Type B pancreatic cell (in vitro differentiated cells): ENCODE measurements at regions not wholly inside any gene's neighbourhood (a gene's known extent, or its start where the extent isn't known, plus 50 kb on each side); places are given as distances from the start of the nearest gene placed in this dataset.

Source experiments
- DNase-seq: peaks from one replicate; pipeline ENCODE4 v3.0.0; 2021; ENCODE audit warnings: mixed read lengths; ENCODE audit not compliant: unreplicated experiment; ENCODE audit errors: extremely low spot score
- H3K27ac Mint-ChIP-seq: 2 replicates; pipeline ENCODE4 v1.8.0; 2021; ENCODE audit warnings: mild to moderate bottlenecking, mixed read lengths
- H3K27me3 Mint-ChIP-seq: 2 replicates; pipeline ENCODE4 v1.8.0; 2021; ENCODE audit warnings: mixed read lengths
- H3K36me3 Mint-ChIP-seq: 2 replicates; pipeline ENCODE4 v1.8.0; 2021; ENCODE audit warnings: mixed read lengths
- H3K4me1 Mint-ChIP-seq: one replicate; pipeline ENCODE4 v1.8.0; 2021; ENCODE audit warnings: mixed read lengths; ENCODE audit not compliant: unreplicated experiment
- H3K4me3 Mint-ChIP-seq: 2 replicates; pipeline ENCODE4 v1.8.0; 2021; ENCODE audit warnings: mild to moderate bottlenecking, mixed read lengths
- H3K9me3 Mint-ChIP-seq: 2 replicates; pipeline ENCODE4 v1.8.0; 2021; ENCODE audit warnings: mixed read lengths
- TF ChIP-seq, protein P1 (sequence below): fragments of 200-600 bp; sonication (generic); conservative IDR thresholded peaks from 2 replicates; pipeline ENCODE4 v1.5.0; 2021; ENCODE audit warnings: antibody characterized with exemption, mild to moderate bottlenecking

DNA sequence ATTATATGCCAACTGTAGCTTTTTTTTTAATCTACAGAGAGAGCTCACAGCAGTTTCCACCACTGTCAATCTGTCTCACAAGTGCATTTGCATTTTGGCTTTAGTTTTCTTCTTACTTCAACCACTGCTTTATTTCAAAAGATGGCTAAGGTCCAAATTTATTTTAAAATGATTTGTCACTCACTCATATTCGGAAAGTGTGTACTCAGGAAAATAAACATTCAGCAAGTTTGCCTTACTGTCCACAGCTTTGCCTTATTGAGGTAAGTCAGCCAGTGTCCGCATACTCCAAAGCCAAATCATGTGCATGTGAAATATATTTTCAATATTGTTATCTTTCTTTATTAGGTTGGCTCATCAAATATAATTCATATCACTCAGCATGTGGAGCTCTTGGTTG lies 240.7 kb upstream of the ARHGEF26 start:
- Mint-ChIP-seq H3K4me1 (no peaks in the 10 kb centered on the region), H3K4me3 (no peak overlapping the region), H3K9me3 (peaks cover 4% of the 10 kb centered on the region), H3K36me3 (no peaks in the 10 kb centered on the region), H3K27ac (no peak overlapping the region), H3K27me3 (no peaks in the 10 kb centered on the region)
- no peak for DNase-seq
- TF ChIP-seq, protein P1, sequence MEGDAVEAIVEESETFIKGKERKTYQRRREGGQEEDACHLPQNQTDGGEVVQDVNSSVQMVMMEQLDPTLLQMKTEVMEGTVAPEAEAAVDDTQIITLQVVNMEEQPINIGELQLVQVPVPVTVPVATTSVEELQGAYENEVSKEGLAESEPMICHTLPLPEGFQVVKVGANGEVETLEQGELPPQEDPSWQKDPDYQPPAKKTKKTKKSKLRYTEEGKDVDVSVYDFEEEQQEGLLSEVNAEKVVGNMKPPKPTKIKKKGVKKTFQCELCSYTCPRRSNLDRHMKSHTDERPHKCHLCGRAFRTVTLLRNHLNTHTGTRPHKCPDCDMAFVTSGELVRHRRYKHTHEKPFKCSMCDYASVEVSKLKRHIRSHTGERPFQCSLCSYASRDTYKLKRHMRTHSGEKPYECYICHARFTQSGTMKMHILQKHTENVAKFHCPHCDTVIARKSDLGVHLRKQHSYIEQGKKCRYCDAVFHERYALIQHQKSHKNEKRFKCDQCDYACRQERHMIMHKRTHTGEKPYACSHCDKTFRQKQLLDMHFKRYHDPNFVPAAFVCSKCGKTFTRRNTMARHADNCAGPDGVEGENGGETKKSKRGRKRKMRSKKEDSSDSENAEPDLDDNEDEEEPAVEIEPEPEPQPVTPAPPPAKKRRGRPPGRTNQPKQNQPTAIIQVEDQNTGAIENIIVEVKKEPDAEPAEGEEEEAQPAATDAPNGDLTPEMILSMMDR: no peak

DNA sequence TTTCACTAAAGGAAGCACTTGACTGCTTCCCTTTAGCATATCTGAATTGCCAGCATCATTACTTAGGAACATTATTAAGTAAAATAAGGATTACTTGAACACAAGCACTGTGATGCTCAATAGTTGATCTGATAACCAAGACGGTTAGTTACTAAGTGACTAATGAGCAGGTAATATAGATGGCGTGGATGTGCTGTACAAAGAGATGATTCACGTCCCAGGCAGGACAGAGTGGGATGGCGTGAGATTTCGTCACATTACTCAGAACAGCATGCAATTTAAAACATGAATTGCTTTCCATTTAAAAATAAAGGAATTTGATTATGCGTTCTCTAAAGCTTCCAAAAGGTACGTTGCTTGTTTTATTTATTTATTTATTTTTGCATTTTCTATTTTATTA lies 240.0 kb upstream of the ARHGEF26 start:
- H3K9me3 Mint-ChIP-seq: peaks cover under 1% of the 10 kb centered on the region
- H3K36me3 Mint-ChIP-seq: no peaks in the 10 kb centered on the region
- no peaks in the 10 kb centered on the region for H3K4me1 Mint-ChIP-seq
- no peak for DNase-seq
- TF ChIP-seq, protein P1: no peak
- H3K27ac Mint-ChIP-seq: no peak overlapping the region
- H3K4me3 Mint-ChIP-seq: no peak overlapping the region
- no peaks in the 10 kb centered on the region for H3K27me3 Mint-ChIP-seq

DNA sequence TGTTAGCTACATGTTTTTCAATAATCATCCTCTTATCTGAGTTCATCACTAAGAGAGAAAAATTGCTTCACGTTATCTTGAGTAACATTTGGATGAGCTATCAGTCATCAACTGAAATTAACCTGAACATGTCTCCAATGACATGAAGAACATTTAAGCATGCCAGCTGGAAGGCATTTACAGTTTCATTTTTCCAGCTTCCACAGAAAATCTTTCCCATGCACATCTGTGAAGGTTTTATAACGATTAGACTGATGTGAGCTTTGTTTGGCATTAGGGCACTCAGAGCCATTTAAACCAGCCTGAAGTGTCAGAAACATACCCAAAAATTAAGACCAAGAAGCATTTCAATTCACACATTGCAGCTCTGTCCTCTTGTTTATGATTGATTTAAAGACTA lies 235.8 kb upstream of the ARHGEF26 start:
- no peaks in the 10 kb centered on the region for H3K27me3 Mint-ChIP-seq
- TF ChIP-seq, protein P1: no peak
- H3K4me1 Mint-ChIP-seq: no peaks in the 10 kb centered on the region
- H3K36me3 Mint-ChIP-seq: no peaks in the 10 kb centered on the region
- H3K9me3 Mint-ChIP-seq: no peaks in the 10 kb centered on the region
- no peak overlapping the region for H3K4me3 Mint-ChIP-seq
- DNase-seq: no peak
- H3K27ac Mint-ChIP-seq: no peak overlapping the region

DNA sequence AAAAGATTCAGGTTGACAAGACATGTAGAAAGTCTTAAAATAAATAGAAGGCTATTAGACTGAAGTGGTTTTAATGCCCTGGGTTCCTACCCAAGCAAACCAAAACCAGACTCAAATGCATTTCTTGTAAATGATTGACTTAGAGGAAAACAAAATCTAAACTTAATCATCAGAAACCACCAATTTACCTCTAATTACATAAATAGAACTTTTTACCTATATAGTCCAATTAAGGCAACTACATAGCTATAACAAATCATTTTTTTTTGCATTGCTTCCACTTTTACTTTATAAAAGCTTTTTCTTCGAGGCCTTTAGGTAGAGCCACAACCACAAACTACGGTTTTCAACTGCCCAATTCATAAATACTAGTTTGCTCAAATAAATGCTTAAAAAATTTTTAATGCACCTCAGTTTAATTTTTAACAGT lies 231.3 kb upstream of the ARHGEF26 start:
- H3K27me3 Mint-ChIP-seq: no peaks in the 10 kb centered on the region
- H3K9me3 Mint-ChIP-seq: no peaks in the 10 kb centered on the region
- H3K27ac Mint-ChIP-seq: no peak overlapping the region
- no peak for DNase-seq
- H3K36me3 Mint-ChIP-seq: no peaks in the 10 kb centered on the region
- TF ChIP-seq, protein P1: no peak
- no peaks in the 10 kb centered on the region for H3K4me1 Mint-ChIP-seq
- H3K4me3 Mint-ChIP-seq: no peak overlapping the region

DNA sequence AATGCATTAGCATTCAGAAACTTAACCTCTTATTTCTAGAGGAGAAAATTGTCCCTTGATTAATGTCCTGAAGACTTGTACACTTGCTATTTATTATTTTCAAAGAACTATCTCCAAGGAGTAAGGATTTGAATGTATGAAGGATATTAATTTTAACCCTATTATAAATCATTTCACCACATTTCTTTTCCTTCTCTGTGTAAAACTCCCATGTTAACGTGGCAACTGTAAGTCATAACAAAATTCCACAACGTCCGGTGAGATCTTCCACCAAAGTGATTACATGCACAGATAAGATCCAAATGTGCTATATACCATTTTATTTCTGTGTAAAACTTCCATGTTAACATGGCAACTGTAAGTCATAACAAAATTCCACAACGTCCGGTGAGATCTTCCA lies 229.1 kb upstream of the ARHGEF26 start:
- no peaks in the 10 kb centered on the region for H3K4me1 Mint-ChIP-seq
- no peak overlapping the region for H3K4me3 Mint-ChIP-seq
- H3K27ac Mint-ChIP-seq: no peak overlapping the region
- no peaks in the 10 kb centered on the region for H3K9me3 Mint-ChIP-seq
- TF ChIP-seq, protein P1: no peak
- H3K36me3 Mint-ChIP-seq: no peaks in the 10 kb centered on the region
- no peaks in the 10 kb centered on the region for H3K27me3 Mint-ChIP-seq
- DNase-seq: no peak

DNA sequence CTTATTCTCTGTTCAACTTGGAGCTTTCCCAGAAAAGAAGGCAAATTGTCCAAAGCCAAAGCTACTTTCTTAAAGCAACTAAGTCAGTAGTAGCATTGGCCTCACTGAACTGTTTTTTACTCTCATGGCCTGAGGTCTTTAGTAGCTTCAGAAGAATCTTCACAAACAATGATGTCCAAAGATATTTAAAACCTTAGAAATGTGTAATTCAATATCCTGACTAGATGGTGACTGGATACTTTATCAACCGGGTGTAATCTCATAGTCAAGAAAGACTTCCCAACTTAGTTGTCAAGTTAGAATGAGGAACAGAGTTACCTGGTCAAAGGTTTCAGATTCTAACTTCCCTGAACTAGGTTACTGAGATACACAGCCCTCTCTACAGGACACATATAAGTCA lies 226.3 kb upstream of the ARHGEF26 start:
- Mint-ChIP-seq H3K27ac (no peak overlapping the region), H3K4me3 (no peak overlapping the region), H3K4me1 (no peaks in the 10 kb centered on the region), H3K36me3 (no peaks in the 10 kb centered on the region), H3K9me3 (no peaks in the 10 kb centered on the region), H3K27me3 (no peaks in the 10 kb centered on the region)
- TF ChIP-seq, protein P1: no peak
- no peak for DNase-seq
